ENCODE measurements at regions not wholly inside any gene's neighbourhood (a gene's known extent, or its start where the extent isn't known, plus 50 kb on each side); places are given as distances from the start of the nearest gene placed in this dataset.

- Histone ChIP-seq H3K4me3 (ENCODE audit: low read depth, low read length) (no peak overlapping the region), H3K27me3 (replicated peaks) (no peaks in the 10 kb centered on the region), H3K36me3 (replicated peaks) (no peaks in the 10 kb centered on the region), H3K27ac (no peak overlapping the region)
- DNase-seq: no peak
- in situ Hi-C loops (cut with HindIII; ENCODE audit: low pct_ligation_motif_present, low sequenced_read_pairs): no loop called here
- no peak for TF ChIP-seq CTCF (IDR thresholded peaks at IDR 0.05; ENCODE audit: low read depth, low read length, missing control alignments)
Measured at GRCh38 chr2:128702616-128703015, 383.9 kb upstream of the HS6ST1 start.

- H3K4me3 ChIP-seq (ENCODE audit: low read depth, low read length): no peak overlapping the region
- no peak overlapping the region for H3K27ac ChIP-seq
- no peaks in the 10 kb centered on the region for H3K36me3 ChIP-seq (replicated peaks)
- no peak for DNase-seq
- no peak for TF ChIP-seq CTCF (IDR thresholded peaks at IDR 0.05; ENCODE audit: low read depth, low read length, missing control alignments)
- in situ Hi-C loops (cut with HindIII; ENCODE audit: low pct_ligation_motif_present, low sequenced_read_pairs): no loop called here
- H3K27me3 ChIP-seq (replicated peaks): no peaks in the 10 kb centered on the region
Measured at GRCh38 chr2:128708106-128708816, 389.6 kb upstream of the HS6ST1 start.

GRCh38 chr2:128710242-128710641 is 391.6 kb upstream of the HS6ST1 start:
- Histone ChIP-seq H3K27me3 (replicated peaks) (no peaks in the 10 kb centered on the region), H3K4me3 (ENCODE audit: low read depth, low read length) (no peak overlapping the region), H3K27ac (no peak overlapping the region), H3K36me3 (replicated peaks) (no peaks in the 10 kb centered on the region)
- no peak for TF ChIP-seq CTCF (IDR thresholded peaks at IDR 0.05; ENCODE audit: low read depth, low read length, missing control alignments)
- in situ Hi-C loops (cut with HindIII; ENCODE audit: low pct_ligation_motif_present, low sequenced_read_pairs): no loop called here
- DNase-seq: no peak

GRCh38 chr2:128710729-128711128 is 392.1 kb upstream of the HS6ST1 start:
- Histone ChIP-seq H3K27me3 (replicated peaks) (no peaks in the 10 kb centered on the region), H3K36me3 (replicated peaks) (no peaks in the 10 kb centered on the region), H3K27ac (no peak overlapping the region), H3K4me3 (ENCODE audit: low read depth, low read length) (no peak overlapping the region)
- no peak for TF ChIP-seq CTCF (IDR thresholded peaks at IDR 0.05; ENCODE audit: low read depth, low read length, missing control alignments)
- in situ Hi-C loops (cut with HindIII; ENCODE audit: low pct_ligation_motif_present, low sequenced_read_pairs): no loop called here
- DNase-seq: no peak

GRCh38 chr2:128714285-128714684 is 395.6 kb upstream of the HS6ST1 start:
- Histone ChIP-seq H3K4me3 (ENCODE audit: low read depth, low read length) (no peak overlapping the region), H3K36me3 (replicated peaks) (no peaks in the 10 kb centered on the region), H3K27me3 (replicated peaks) (peaks cover 3% of the 10 kb centered on the region), H3K27ac (no peak overlapping the region)
- no peak for TF ChIP-seq CTCF (IDR thresholded peaks at IDR 0.05; ENCODE audit: low read depth, low read length, missing control alignments)
- in situ Hi-C loops (cut with HindIII; ENCODE audit: low pct_ligation_motif_present, low sequenced_read_pairs): no loop called here
- no peak for DNase-seq

GRCh38 chr2:128714851-128715312 is 396.2 kb upstream of the HS6ST1 start:
- Histone ChIP-seq H3K27me3 (replicated peaks) (peaks cover 3% of the 10 kb centered on the region), H3K27ac (no peak overlapping the region), H3K4me3 (ENCODE audit: low read depth, low read length) (no peak overlapping the region), H3K36me3 (replicated peaks) (no peaks in the 10 kb centered on the region)
- in situ Hi-C loops (cut with HindIII; ENCODE audit: low pct_ligation_motif_present, low sequenced_read_pairs): no loop called here
- no peak for DNase-seq
- peak; percentile 25 for TF ChIP-seq CTCF (IDR thresholded peaks at IDR 0.05; ENCODE audit: low read depth, low read length, missing control alignments)

Measured in brain microvascular endothelial cell (primary cell).